Stomach (tissue), 4 donors: ENCODE measurements at regions not wholly inside any gene's neighbourhood (a gene's known extent, or its start where the extent isn't known, plus 50 kb on each side); places are given as distances from the start of the nearest gene placed in this dataset.

Source experiments
- CTCF ChIP-seq, 7 experiments: fragments of 450-650 bp in 4 of 7; fragments of 200-600 bp in 3 of 7; sonication (generic) in 3 of 7; IDR thresholded peaks; one replicate each; pipeline ENCODE4 v1.5.1; 2016 to 2019; ENCODE audit warnings: antibody characterized with exemption in 7 of 7, control low read depth in 2 of 7, mild to moderate bottlenecking in 1 of 7
- POLR2A ChIP-seq, 4 donors: fragments of 450-650 bp; IDR thresholded peaks; one replicate each; pipeline ENCODE4 v1.6.1; 2016; ENCODE audit warnings: antibody characterized with exemption in 4 of 4, control low read depth in 2 of 4, mild to moderate bottlenecking in 1 of 4, moderate library complexity in 1 of 4
- POLR2AphosphoS5 ChIP-seq, 3 donors: sonication (generic); formaldehyde crosslinking; IDR thresholded peaks; one replicate each; pipeline ENCODE4 v1.6.1; 2016; ENCODE audit warnings: antibody characterized with exemption in 3 of 3

- TF ChIP-seq CTCF (IDR thresholded peaks at IDR 0.05) (no peak), POLR2AphosphoS5 (IDR thresholded peaks at IDR 0.05) (no peak), POLR2A (IDR thresholded peaks at IDR 0.05) (no peak)
Measured at GRCh38 chr10:4169448-4169847, 384.4 kb upstream of the KLF6 start.
